NCI-H82 treated with DMSO at 0.1 percent for 48 hours (cell line): ENCODE measurements at regions not wholly inside any gene's neighbourhood (a gene's known extent, or its start where the extent isn't known, plus 50 kb on each side); places are given as distances from the start of the nearest gene placed in this dataset.
A peak's percentile ranks its signal among the peaks of the same experiment; 100 is the strongest.

Experiments
- DNase-seq: peaks from one replicate; lab custom pipeline; 2025; ENCODE audit not compliant: unreplicated experiment; lab: John Stamatoyannopoulos, UW

GRCh38 chr6:8578006-8578405 lies 142.7 kb upstream of the SLC35B3 start:
- no peak for DNase-seq

GRCh38 chr6:8574749-8575468 lies 139.6 kb upstream of the SLC35B3 start:
- DNase-seq: no peak

DNA sequence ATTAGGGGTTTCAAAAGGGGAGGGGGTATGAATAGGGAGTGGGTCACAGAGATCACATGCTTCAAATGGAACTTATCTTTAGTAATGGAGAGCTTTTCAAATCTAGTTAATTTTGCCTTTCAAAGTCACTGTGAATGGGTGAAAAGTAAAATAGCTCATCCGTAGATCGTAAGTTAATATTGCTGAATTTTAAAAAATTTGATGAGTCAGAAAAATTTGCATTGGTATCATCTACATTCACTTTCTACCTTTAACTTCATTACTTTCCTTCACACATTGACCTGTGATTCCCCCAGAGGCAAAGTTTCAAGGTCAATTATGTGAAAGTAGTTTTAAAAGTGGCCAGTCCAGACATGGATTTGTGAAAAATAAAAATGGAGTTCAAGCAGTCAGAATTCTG lies 139.0 kb upstream of the SLC35B3 start:
- no peak for DNase-seq

GRCh38 chr6:8570256-8570920 lies 135.0 kb upstream of the SLC35B3 start:
- DNase-seq: no peak

DNA sequence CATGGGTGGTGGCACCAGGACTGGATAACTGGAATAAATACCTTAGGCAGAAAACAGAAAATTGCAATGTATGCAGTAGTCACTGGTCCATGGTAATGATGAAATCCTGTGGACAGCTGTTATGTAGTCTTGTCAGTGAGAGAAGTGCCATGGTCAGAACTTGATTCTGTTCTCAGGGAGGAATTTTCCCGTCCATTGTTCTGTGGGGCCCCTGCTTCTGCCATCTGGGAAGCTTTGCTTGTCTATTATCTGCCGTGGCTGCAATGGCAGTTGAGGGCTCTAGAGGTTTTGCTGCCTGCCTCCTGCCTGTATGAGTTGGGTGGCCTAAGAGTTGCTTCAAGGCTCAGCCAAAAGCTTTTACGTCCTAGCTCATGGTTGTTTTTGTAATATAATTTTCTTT lies 126.8 kb upstream of the SLC35B3 start:
- DNase-seq: no peak

DNA sequence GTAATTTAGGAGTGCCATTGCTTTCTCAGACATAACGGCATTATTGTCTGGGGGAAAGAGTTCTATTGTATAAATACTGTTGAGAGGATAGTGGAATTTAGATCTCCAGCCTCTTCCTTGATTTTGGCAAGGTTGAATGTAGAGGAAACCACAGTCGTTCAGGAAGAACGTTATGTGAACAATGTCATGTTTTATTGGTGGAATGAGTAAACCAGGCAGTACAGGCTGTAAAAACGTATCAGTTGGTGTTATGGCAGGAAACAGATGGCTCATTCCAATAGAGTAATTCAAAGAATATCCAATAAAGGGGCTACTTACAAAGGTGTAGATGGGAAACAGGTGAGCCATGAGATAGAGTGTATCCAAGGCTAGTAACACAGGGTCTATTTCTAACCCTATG lies 123.6 kb upstream of the SLC35B3 start:
- DNase-seq: no peak

DNA sequence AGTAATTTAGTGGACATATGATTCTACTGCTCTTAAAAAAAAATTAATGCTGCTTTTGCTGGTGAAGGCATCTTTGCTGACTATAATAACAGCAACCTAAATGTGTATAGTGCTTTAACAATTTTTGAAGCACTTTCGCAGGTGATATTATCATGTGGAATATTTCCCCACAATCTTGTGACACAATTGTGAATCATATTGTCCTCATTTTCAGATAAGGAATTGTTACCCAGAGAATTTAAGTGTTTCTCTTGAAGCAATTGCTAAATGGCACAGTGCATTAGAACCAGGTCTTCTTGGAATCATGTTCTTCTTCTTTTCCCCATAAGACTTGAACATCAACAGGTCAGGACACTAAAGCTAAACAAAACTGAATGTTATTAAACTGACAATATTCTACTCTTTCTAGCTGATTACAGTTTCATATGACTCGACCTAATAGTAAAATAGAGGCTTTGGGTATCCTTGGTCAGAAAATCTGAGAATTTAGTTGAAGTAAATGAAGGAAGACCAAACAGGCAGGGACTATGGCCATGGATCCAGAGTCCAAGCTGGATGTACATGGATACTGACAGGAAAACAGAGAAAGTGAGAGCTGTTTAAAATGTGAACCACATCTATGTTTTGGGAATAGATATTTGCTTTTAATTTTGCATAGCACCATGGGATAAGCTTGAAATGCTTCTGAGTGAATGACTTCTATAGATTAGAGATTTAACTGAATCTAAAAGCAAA lies 121.8 kb upstream of the SLC35B3 start:
- DNase-seq: no peak

GRCh38 chr6:8556370-8557013 lies 121.1 kb upstream of the SLC35B3 start:
- DNase-seq: no peak

- DNase-seq: no peak
These were observed 116.6 kb upstream of the SLC35B3 start for GRCh38 chr6:8551993-8552392.

- no peak for DNase-seq
These were observed 116.0 kb upstream of the SLC35B3 start for GRCh38 chr6:8551386-8551785.

GRCh38 chr6:8549074-8549790 lies 113.9 kb upstream of the SLC35B3 start:
- no peak for DNase-seq

DNA sequence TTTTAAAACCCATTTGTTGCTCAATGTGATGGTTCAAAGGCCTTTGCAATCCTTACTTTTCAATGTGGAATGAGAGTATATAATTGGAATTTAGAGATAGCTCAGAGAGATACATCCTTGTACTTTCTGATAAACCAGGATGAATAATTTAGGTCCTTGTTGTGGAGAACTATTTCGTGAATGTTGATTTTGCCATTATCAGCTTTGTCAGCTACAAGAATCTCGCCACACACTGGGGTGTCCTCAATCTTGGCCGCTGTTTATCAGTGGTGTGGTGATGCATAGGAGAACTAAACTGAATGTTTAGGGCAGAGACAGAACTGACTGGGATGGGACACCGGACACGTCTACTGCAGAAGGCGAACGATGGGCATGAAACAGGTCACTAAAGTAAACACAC lies 111.2 kb upstream of the SLC35B3 start:
- no peak for DNase-seq

DNA sequence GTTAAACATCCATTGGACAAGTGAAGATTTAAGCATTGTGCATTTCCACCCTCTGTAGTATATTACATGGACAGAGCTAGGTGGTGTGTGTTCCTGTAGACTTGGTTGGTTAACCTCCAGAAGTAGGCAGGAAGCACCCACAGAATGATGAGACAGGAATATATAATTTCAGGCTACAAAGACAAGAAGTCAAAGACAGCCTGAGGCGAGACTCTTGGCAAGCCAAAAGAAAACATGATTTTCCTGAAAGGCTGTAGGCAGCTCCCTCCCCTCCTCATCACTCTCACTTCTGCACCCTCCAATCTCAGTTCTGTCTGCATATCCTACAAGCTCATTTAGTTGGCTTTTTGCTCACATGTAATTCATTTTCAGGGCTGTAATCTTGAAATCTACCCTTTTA lies 110.0 kb upstream of the SLC35B3 start:
- DNase-seq: no peak

- no peak for DNase-seq
These were observed 108.4 kb upstream of the SLC35B3 start for GRCh38 chr6:8543714-8544113.

DNA sequence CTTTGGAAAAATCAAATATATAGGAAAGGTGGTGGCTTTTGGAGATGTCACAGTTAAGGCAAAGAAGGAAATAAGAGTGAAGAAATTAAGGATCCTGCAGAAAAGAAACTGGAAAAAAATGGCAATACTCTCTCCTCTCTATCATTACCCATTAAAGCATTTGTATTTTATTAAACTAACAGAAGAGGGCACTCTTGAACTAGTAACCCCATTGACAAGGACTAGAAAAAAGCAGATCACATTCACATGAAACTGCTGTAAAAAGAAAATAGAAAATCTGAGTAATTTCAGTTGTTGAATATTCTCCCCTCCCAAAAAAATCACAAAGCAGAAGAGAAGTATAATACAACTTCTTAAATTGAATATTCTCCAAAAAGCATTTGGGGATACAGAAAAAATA lies 104.1 kb upstream of the SLC35B3 start:
- peak; percentile 9 for DNase-seq

DNA sequence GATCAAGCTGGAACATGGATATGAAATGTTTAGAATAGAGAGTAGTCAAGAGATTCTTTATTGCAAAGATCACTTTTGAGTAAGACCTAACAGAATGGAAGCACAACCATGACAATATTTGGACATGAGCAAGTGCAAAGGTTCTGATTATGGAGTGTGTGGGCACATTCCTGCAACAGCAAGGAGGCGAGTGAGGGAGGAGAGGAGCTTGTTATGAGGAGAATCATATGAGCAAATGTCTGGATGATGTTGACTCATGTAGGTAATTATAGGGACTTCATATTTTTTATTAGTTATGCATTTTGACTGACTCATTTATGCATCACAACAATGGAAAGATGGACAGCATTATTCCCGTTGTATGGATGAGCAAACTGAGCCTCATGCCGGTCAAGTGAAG lies 100.8 kb upstream of the SLC35B3 start:
- DNase-seq: no peak

- DNase-seq: no peak
These were observed 100.2 kb upstream of the SLC35B3 start for GRCh38 chr6:8535519-8535918.

DNA sequence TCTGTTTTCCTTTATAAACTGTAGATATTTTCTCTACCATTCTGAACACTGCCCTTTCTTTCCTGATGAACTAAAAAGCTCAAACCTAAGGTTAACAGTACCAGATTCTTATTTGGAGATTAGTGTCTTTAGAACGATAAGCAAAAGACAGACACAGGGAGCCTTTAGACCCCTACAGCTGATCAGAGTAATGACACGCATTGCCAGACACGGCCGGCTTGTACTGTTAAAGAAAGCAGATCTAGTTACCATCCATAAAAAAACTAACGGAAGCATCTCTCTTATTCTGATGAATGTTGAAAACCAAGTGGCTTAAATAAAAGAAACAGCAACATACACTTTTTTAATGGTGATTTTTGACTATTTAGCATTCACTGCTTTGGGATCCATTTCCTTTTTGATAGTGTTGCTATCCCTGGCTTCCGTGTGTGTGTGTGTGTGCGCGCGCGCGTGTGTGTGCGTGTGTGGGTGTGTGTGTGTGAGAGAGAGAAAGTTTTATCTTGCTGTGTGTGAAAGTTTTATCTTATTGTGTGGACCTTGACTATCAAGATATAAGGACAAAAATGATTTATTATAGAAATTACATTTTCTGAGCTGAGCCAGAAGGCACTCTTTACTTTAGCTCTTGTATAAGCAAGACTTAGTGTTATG lies 95.6 kb upstream of the SLC35B3 start:
- DNase-seq: no peak

- no peak for DNase-seq
These were observed 93.9 kb upstream of the SLC35B3 start for GRCh38 chr6:8529250-8529649.

- DNase-seq: no peak
These were observed 92.5 kb upstream of the SLC35B3 start for GRCh38 chr6:8527818-8528217.

DNA sequence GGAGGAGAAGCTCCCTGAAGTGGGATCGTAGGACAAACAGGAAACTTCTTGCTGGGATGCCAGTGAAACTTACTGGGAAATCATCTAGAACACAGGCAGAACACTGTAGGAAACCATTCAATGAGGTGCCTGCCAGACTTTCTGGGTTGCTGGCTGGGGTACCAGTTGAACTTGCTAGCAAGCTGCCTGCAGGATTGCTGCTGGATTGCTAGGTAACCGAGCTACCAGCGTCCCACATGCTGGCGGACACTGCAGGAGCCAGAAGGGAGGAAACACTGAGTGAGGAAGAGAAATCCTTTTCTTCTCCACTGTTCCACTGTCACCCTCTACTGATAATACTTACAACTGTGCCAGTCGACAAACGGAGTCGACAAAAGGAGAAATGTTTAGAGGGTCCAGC lies 91.3 kb upstream of the SLC35B3 start:
- no peak for DNase-seq
